Spleen (tissue), 7 donors: ENCODE measurements at regions not wholly inside any gene's neighbourhood (a gene's known extent, or its start where the extent isn't known, plus 50 kb on each side); places are given as distances from the start of the nearest gene placed in this dataset.

Experiments used
- CTCF ChIP-seq, 11 experiments: fragments of 200-600 bp in 7 of 11; fragments of 450-650 bp in 4 of 11; sonication (generic) in 4 of 11; IDR thresholded peaks in 8 of 11; conservative IDR thresholded peaks in 3 of 11; 1 replicate in 7 of 11; 2 replicates in 4 of 11; pipeline versions ENCODE4 v1.4.0 to v1.8.0; 2016 to 2021; ENCODE audit warnings: antibody characterized with exemption in 11 of 11, inconsistent platforms in 4 of 11, mild to moderate bottlenecking in 1 of 11
- POLR2A ChIP-seq, 3 donors: fragments of 450-650 bp; IDR thresholded peaks; one replicate each; pipeline ENCODE4 v1.5.1; 2017; ENCODE audit warnings: antibody characterized with exemption in 3 of 3, mild to moderate bottlenecking in 1 of 3
- POLR2AphosphoS5 ChIP-seq, 3 donors: sonication (generic); formaldehyde crosslinking; IDR thresholded peaks; one replicate each; pipeline ENCODE4 v1.5.1; 2017; ENCODE audit warnings: antibody characterized with exemption in 3 of 3
- donor health status: DM: no; HTN: no; CAD: no; lungs with moderate emphysema.
- donor health status: DM: no; HTN: no; CAD: no.
- donor health status: DM: no; HTN: no; CAD: no.

GRCh38 chr5:103744159-103744558 lies 181.6 kb upstream of the NUDT12 start:
- no peak for TF ChIP-seq CTCF (IDR thresholded peaks at IDR 0.05 in 8 of 11, conservative IDR thresholded peaks at IDR 0.05 in 3 of 11)
- TF ChIP-seq POLR2A (IDR thresholded peaks at IDR 0.05) = no peak
- TF ChIP-seq POLR2AphosphoS5 (IDR thresholded peaks at IDR 0.05) = no peak
